ENCODE measurements at regions not wholly inside any gene's neighbourhood (a gene's known extent, or its start where the extent isn't known, plus 50 kb on each side); places are given as distances from the start of the nearest gene placed in this dataset.

- Histone ChIP-seq H3K4me3 (ENCODE audit: insufficient read depth, low read length, poor library complexity, severe bottlenecking) (no peak overlapping the region), H3K27me3 (ENCODE audit: low read length) (no peaks in the 10 kb centered on the region), H2AFZ (ENCODE audit: low read depth, low read length, severe bottlenecking) (no peak overlapping the region), H3K36me3 (ENCODE audit: low read length) (no peaks in the 10 kb centered on the region), H3K4me2 (ENCODE audit: low read depth, low read length, poor library complexity, severe bottlenecking) (no peak overlapping the region), H3K79me2 (ENCODE audit: insufficient read depth, low read length) (no peaks in the 10 kb centered on the region), H3K9ac (ENCODE audit: low read length) (no peak overlapping the region), H3F3A (ENCODE audit: insufficient read depth) (no peaks in the 10 kb centered on the region), H3K27ac (ENCODE audit: low read depth, low read length) (no peak overlapping the region), H4K20me1 (ENCODE audit: low read depth, low read length) (no peaks in the 10 kb centered on the region), H3K9me3 (ENCODE audit: insufficient read depth, low read length) (no peaks in the 10 kb centered on the region), H3K9me2 (replicated peaks; ENCODE audit: insufficient read depth, low read length) (no peaks in the 10 kb centered on the region)
- TF ChIP-seq CTCF (IDR thresholded peaks at IDR 0.05; ENCODE audit: insufficient read depth, low read length, poor library complexity, severe bottlenecking) (no peak), EZH2phosphoT487 (conservative IDR thresholded peaks at IDR 0.05; ENCODE audit: low read length) (no peak)
Measured at GRCh38 chr6:163971841-163972838, 557.6 kb downstream of the QKI start.

DNA sequence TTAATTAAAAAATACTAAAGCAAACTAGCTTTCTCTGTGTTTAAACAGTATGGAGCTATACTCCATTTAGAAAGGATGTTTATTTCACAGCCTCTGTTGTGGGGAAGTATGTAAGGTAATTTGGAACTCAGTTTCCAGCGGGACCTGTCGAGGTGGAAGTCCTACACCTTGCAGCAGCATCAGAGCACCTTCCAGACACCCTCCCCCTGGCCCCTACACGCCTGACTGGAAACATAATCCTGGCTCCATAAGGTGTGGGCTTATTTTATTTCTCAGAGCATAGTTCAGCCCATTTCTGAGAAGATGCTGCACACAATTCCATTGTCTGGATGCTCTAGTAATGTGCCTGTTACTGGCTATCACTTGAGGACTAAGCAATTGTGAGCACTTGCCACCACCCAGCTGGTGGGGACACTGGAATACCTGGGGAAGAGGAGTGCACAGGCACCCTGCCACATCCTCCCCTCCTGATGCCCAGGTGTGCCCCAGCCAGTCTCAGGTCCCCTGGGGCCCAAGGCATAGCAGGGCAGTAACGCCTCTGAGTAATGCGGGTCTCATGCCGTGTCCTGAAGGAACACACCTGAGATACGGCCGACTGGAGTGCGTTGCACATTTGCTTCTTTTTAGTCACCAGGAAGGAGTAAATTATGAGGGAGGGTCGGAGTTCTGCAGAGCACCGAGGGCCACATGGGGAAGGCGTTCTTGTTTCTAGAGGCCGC, 556.5 kb downstream of the QKI start:
- Histone ChIP-seq H3K36me3 (ENCODE audit: low read length) (no peaks in the 10 kb centered on the region), H3K9ac (ENCODE audit: low read length) (no peak overlapping the region), H4K20me1 (ENCODE audit: low read depth, low read length) (no peaks in the 10 kb centered on the region), H3K27ac (ENCODE audit: low read depth, low read length) (no peak overlapping the region), H3K4me3 (ENCODE audit: insufficient read depth, low read length, poor library complexity, severe bottlenecking) (no peak overlapping the region), H3K79me2 (ENCODE audit: insufficient read depth, low read length) (no peaks in the 10 kb centered on the region), H3K9me2 (replicated peaks; ENCODE audit: insufficient read depth, low read length) (no peaks in the 10 kb centered on the region), H3K27me3 (ENCODE audit: low read length) (no peaks in the 10 kb centered on the region), H3F3A (ENCODE audit: insufficient read depth) (no peaks in the 10 kb centered on the region), H3K4me2 (ENCODE audit: low read depth, low read length, poor library complexity, severe bottlenecking) (no peak overlapping the region), H2AFZ (ENCODE audit: low read depth, low read length, severe bottlenecking) (no peak overlapping the region), H3K9me3 (ENCODE audit: insufficient read depth, low read length) (no peaks in the 10 kb centered on the region)
- TF ChIP-seq EZH2phosphoT487 (conservative IDR thresholded peaks at IDR 0.05; ENCODE audit: low read length), result no peak
- no peak for TF ChIP-seq CTCF (IDR thresholded peaks at IDR 0.05; ENCODE audit: insufficient read depth, low read length, poor library complexity, severe bottlenecking)

DNA sequence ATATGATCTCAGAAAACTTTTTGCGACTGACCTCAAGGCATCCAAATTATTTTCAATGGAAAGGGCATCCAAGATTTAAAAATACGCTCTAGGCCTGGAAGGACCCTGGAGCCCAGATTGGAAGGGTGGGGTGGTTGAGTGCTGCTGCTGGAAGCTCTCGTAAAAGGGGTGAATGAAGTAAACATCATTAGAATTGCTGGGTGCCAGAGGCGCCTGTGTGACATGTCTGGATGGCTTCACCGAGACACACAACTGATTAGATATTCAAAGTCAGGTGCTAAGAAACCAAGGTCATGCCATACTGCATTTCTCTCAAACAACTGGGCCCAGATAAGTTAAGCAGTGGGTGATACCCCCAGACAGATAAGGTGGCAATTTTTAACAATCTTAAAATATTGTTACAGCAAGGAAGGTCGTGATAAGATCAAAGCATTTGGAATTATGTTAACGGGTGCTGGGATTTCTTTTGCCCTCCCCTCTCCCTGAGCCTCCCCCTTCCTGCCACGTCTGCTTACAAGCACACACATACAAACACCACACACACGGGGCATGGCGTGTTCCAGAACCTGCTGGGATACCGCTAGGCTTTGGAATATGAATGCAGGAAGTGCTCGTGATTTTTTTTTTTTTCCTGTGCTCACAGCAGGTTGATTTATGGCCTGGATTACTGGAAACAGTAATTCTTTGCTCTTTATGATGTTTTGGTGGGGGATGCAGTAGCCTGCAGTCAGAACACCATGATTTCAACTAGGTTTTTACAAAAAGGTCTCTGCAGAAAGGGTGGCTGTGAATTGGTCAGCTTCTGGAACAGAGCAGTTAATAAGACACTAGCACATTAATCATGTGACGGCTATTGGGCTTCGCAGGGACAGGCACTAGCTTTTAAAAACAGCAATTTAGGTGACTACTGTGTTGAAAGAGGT, 551.2 kb downstream of the QKI start:
- Histone ChIP-seq H3K4me3 (ENCODE audit: insufficient read depth, low read length, poor library complexity, severe bottlenecking) (no peak overlapping the region), H2AFZ (ENCODE audit: low read depth, low read length, severe bottlenecking) (no peak overlapping the region), H3K27ac (ENCODE audit: low read depth, low read length) (no peak overlapping the region), H3K9me2 (replicated peaks; ENCODE audit: insufficient read depth, low read length) (no peaks in the 10 kb centered on the region), H3K9me3 (ENCODE audit: insufficient read depth, low read length) (no peaks in the 10 kb centered on the region), H3K9ac (ENCODE audit: low read length) (no peak overlapping the region), H3K27me3 (ENCODE audit: low read length) (no peaks in the 10 kb centered on the region), H3F3A (ENCODE audit: insufficient read depth) (no peaks in the 10 kb centered on the region), H3K36me3 (ENCODE audit: low read length) (no peaks in the 10 kb centered on the region), H4K20me1 (ENCODE audit: low read depth, low read length) (no peaks in the 10 kb centered on the region), H3K79me2 (ENCODE audit: insufficient read depth, low read length) (no peaks in the 10 kb centered on the region), H3K4me2 (ENCODE audit: low read depth, low read length, poor library complexity, severe bottlenecking) (no peak overlapping the region)
- no peak for TF ChIP-seq EZH2phosphoT487 (conservative IDR thresholded peaks at IDR 0.05; ENCODE audit: low read length)
